ENCODE measurements at regions not wholly inside any gene's neighbourhood (a gene's known extent, or its start where the extent isn't known, plus 50 kb on each side); places are given as distances from the start of the nearest gene placed in this dataset.

GRCh38 chr6:156419594-156419993 is 357.6 kb upstream of the ARID1B start:
- no peaks in the 10 kb centered on the region for H3K4me1 ChIP-seq (ENCODE audit: control insufficient read depth in 1 of 2, insufficient read depth in 1 of 2, low read depth in 1 of 2, low read length in 1 of 2)
- no peak overlapping the region for H3K4me3 ChIP-seq (ENCODE audit: low read depth in 1 of 2, low read length in 1 of 2)
- H3K27me3 ChIP-seq, result no peaks in the 10 kb centered on the region
- H3K36me3 ChIP-seq, result no peaks in the 10 kb centered on the region
- H3K27ac ChIP-seq, result no peak overlapping the region
- no peaks in the 10 kb centered on the region for H3K9me3 ChIP-seq
- TF ChIP-seq CTCF (IDR thresholded peaks at IDR 0.05), result no peak

- Histone ChIP-seq H3K27ac (no peak overlapping the region), H3K4me1 (ENCODE audit: control insufficient read depth in 1 of 2, insufficient read depth in 1 of 2, low read depth in 1 of 2, low read length in 1 of 2) (no peaks in the 10 kb centered on the region), H3K9me3 (no peaks in the 10 kb centered on the region), H3K36me3 (no peaks in the 10 kb centered on the region), H3K4me3 (ENCODE audit: low read depth in 1 of 2, low read length in 1 of 2) (no peak overlapping the region), H3K27me3 (no peaks in the 10 kb centered on the region)
- TF ChIP-seq CTCF (IDR thresholded peaks at IDR 0.05), result no peak
Observed at GRCh38 chr6:156418253-156418652, 358.9 kb upstream of the ARID1B start.

- Histone ChIP-seq H3K36me3 (no peaks in the 10 kb centered on the region), H3K27me3 (no peaks in the 10 kb centered on the region), H3K9me3 (no peaks in the 10 kb centered on the region), H3K4me1 (ENCODE audit: control insufficient read depth in 1 of 2, insufficient read depth in 1 of 2, low read depth in 1 of 2, low read length in 1 of 2) (no peaks in the 10 kb centered on the region), H3K4me3 (ENCODE audit: low read depth in 1 of 2, low read length in 1 of 2) (no peak overlapping the region), H3K27ac (no peak overlapping the region)
- TF ChIP-seq CTCF (IDR thresholded peaks at IDR 0.05), result no peak
Observed at GRCh38 chr6:156416391-156416790, 360.8 kb upstream of the ARID1B start.

- Histone ChIP-seq H3K27me3 (no peaks in the 10 kb centered on the region), H3K9me3 (no peaks in the 10 kb centered on the region), H3K27ac (no peak overlapping the region), H3K36me3 (no peaks in the 10 kb centered on the region), H3K4me1 (ENCODE audit: control insufficient read depth in 1 of 2, insufficient read depth in 1 of 2, low read depth in 1 of 2, low read length in 1 of 2) (no peaks in the 10 kb centered on the region), H3K4me3 (ENCODE audit: low read depth in 1 of 2, low read length in 1 of 2) (no peak overlapping the region)
- TF ChIP-seq CTCF (IDR thresholded peaks at IDR 0.05), result no peak
Observed at GRCh38 chr6:156413154-156413553, 364.0 kb upstream of the ARID1B start.

- no peaks in the 10 kb centered on the region for H3K36me3 ChIP-seq
- no peaks in the 10 kb centered on the region for H3K27me3 ChIP-seq
- no peaks in the 10 kb centered on the region for H3K9me3 ChIP-seq
- H3K4me3 ChIP-seq (ENCODE audit: low read depth in 1 of 2, low read length in 1 of 2), result no peak overlapping the region
- no peaks in the 10 kb centered on the region for H3K4me1 ChIP-seq (ENCODE audit: control insufficient read depth in 1 of 2, insufficient read depth in 1 of 2, low read depth in 1 of 2, low read length in 1 of 2)
- no peak overlapping the region for H3K27ac ChIP-seq
- no peak for TF ChIP-seq CTCF (IDR thresholded peaks at IDR 0.05)
Observed at GRCh38 chr6:156410649-156411048, 366.5 kb upstream of the ARID1B start.

- H3K9me3 ChIP-seq, result no peaks in the 10 kb centered on the region
- H3K4me1 ChIP-seq (ENCODE audit: control insufficient read depth in 1 of 2, insufficient read depth in 1 of 2, low read depth in 1 of 2, low read length in 1 of 2), result no peaks in the 10 kb centered on the region
- no peaks in the 10 kb centered on the region for H3K27me3 ChIP-seq
- no peak for TF ChIP-seq CTCF (IDR thresholded peaks at IDR 0.05)
- H3K4me3 ChIP-seq (ENCODE audit: low read depth in 1 of 2, low read length in 1 of 2), result no peak overlapping the region
- no peaks in the 10 kb centered on the region for H3K36me3 ChIP-seq
- H3K27ac ChIP-seq, result no peak overlapping the region
Observed at GRCh38 chr6:156408655-156409054, 368.5 kb upstream of the ARID1B start.
